Caki2 (cell line): ENCODE measurements at regions not wholly inside any gene's neighbourhood (a gene's known extent, or its start where the extent isn't known, plus 50 kb on each side); places are given as distances from the start of the nearest gene placed in this dataset.
"Not testable (repeated sequence)": the region's sequence is repeated elsewhere in the genome, so short reads cannot be mapped to it uniquely, and the experiment has no call there.

ENCODE experiments used
- DNase-seq: peaks from one replicate; pipeline ENCODE4 v3.0.0-alpha.2; 2015; ENCODE audit warnings: low read depth
- in situ Hi-C: cut with HindIII; loops from 2 replicates; pipeline ENCODE4 v1.10.0; 2016; ENCODE audit warnings: low sequenced_read_pairs, low pct_unique_long_range_greater_than_20kb, mixed read lengths

DNA sequence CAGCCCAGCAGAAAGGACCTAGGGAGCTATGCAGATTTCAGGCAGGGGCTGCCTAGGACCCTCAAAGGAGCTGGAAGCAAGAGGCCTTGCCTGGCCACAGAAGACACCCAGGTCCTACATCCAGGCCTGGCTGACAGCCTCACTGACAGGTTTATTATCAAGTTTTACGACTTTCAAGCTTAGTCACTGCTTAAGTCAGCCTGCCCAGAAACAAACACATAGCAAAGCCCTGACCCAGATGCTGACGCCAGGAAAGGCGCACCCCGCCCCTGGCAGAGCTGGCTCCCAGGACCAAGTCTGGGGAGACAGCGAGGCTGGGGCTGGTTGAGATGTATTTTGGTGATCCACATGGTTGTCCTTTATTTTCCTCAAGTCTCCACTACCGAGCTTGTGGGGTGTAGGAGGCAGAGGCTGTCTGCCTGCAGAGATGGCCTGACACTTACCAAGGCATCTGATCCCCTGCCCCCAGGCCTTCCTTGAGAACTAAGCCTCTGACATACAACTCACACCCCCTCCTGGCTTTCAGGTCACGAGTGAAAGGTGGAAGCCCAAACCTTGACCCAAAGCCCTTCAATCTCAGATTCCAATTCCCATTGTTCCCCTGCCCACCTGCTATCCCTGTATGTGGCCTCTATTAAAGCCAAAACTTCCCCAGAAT is 80.7 kb upstream of the EMX2 start:
- in situ Hi-C loops: no loop called here
- DNase-seq: peak; percentile 79

DNA sequence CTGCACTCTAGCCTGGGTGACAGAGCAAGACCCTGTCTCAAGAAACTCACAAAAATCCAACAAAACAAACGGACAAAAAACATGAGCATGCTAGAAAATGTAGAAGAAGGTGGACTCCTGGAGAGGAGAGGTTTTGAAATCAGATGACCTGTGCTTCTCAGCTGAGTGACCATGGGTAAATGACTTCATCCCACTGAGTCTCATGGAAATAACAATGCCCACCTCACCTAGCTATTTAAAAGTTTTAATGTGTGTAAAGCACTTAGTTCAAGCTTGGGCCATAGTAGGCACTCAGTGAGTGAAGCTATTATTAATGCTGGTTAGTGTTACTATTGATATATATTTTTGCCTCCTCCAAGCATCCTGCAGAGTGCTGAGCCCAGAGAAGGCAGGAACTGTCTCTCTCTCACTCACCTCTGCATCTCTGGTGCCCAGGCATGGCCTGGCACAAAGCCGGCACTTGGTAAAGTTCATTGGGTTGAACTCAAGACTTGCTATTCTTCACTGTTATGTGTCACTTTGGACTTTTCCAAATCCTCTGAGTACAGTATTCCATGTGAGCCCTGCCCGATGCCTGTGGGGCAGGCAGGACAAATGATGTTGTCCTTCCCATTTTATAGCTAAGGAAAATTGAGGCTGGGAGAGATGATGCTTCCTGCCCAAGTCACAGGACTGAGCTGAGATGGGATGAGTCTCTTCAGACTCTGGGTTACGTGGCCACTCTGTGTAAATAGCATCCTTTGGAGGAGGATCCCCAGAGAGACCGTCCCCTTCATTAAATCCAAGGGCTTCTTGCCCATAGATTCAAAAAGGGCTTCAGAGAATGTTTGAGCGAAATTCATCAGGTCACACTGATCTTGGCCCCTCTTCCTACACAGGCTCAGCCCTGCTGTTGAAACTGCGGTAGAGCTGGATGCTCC is 81.4 kb upstream of the EMX2 start:
- DNase-seq: peak; percentile 46

DNA sequence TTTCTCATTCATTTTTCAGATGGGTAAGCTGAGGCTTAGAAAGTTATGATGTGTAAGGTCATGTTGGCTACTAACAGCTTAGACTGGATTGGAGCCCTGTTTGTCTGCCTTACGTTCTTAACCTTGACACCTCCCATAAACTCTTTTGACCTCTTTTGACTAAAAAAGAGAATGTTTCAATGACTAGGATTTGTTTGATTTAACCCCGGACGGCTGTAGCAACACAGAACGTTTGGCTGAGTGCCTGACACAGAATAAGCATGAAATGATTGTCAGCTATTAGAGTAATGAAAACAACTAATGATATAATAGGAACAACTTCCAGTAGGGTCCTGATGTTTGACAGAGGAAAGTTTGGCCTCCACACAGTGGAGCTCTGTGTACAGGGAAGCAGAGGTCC is 83.3 kb upstream of the PDZD8 start:
- in situ Hi-C loops: no loop called here
- no peak for DNase-seq

More for the DNA sequence above, 81.4 kb upstream of the EMX2 start:
- in situ Hi-C loops: no loop called here

DNA sequence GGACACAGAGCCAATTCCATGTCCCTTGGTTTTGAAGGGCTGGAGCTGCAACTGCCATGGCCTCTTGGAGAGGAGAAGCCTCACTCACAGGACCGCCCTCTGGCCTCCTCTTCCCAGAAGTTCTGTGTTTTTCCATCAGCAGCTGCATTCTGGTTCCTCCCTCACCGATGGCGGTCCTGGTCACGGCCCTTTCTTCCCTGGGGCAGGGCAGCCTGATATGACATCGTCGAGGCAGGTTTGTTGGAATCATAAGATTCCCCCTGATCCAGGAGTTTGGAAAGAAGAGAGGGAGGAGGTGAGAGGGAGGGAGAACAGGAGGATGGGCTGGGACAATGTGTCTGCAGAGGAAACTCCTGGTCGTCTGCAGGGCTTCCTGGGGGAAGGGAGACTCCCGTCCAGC is 82.7 kb upstream of the PDZD8 start:
- DNase-seq: no peak
- in situ Hi-C loops: no loop called here

DNA sequence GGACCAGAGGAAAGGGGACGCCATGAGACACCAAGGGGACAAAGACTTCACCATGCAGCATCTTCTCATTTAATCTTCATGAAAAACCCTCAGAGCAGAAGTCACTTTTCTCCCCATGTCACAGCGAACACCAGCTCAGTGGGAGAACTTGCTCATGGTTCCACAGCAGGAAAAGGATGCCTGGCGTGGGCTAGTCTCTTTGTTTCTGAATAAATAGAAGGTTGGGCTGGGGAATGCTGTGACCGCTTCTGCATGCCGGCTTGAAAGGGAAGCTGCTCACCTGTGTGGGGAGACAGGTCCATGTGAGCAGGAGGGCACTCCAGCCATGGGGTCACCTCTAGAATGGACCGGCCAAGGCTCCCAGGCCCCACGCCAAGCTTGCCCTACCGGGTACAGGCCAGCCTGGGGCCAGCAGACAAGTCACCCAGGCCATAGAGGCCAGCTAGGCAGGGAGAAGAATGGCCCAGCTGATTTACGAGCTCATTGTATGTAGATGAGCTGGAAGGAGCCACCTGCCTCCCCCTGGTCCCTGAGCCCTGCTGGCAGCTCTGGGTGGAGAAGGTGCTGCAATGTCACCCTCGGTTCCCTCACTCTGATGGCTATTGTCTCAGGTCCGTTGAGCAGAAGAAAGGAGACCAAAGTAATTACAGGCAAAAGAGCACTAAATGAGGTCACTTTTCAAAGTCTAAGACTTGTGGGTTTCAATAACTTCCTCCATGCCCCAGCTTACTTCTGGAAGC is 82.0 kb upstream of the PDZD8 start:
- in situ Hi-C loops: no loop called here
- no peak for DNase-seq

DNA sequence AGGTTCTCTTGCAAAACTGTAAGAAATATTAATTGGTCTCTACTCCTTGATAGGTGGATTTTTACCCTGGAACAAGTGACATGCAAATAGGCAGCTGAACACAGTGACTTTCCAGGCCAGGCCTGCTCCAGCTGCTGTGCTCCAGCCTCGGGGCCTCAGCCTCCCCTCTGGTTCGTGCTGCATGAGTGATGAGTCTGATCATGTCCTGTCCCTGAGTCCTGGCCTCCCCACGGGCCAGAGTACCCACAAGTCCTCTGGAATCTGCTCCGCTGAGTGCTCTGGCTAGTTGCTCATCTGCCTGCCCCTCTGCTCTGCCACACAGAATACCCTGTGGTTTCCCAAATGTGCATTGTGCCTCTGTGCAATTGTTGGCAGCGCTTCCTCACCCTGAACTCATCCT is 80.1 kb upstream of the PDZD8 start:
- in situ Hi-C loops: no loop called here
- no peak for DNase-seq

DNA sequence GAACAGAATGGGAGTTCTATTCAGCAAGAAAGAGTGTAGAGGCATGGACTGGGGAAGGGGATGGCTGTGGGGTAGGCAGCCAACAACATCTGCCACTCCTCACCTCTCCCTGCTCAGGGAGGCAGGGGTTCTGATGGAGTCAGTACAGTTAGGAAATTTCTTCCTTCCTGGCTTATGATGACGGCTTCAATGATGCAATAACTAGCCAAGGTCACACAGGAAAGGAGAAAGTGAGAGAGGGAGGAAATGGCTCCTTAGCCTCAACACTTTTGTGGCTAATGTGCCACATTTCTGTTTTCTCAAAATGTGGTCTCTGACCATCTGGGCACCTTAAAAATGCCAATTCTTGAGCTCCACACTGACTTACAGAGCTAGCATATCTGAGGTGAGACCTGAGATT is 79.3 kb upstream of the PDZD8 start:
- DNase-seq: no peak
- in situ Hi-C loops: no loop called here

DNA sequence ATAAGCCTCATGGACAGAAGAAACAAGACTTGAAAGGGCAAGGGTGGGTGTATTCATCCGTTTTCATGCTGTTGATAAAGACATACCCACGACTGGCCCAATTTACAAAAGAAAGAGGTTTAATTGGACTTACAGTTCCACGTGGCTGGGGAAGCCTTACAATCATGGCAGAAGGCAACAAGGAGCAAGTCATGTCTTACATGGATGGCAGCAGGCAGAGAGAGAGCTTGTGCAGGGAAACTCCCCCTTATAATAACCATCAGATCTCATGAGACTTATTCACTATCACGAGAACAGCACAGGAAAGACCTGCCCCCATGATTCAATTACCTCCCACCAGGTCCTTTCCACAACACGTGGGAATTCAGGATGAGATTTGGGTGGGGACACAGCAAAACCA is 78.2 kb upstream of the PDZD8 start:
- DNase-seq, in situ Hi-C loops: not testable (repeated sequence)

DNA sequence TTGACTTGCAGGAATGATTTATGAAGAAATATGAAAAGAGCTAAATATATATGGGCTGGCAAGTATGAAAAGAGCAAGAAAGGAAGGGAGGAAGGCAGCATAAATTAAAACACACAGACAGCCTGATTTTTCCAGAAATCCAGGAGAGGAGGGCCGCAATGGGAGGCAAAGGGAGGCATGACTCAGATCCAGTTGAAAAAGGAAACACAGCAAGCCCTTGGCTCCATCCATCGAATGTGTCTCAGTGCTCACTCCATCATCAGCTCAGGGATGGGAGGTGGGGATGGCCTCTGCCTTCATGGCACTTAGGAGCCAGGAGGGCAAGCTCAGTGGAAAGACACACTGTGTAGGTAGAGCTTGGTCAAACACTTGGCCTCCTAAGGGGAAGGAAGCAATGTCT is 75.7 kb upstream of the PDZD8 start:
- in situ Hi-C loops: no loop called here
- DNase-seq: no peak

DNA sequence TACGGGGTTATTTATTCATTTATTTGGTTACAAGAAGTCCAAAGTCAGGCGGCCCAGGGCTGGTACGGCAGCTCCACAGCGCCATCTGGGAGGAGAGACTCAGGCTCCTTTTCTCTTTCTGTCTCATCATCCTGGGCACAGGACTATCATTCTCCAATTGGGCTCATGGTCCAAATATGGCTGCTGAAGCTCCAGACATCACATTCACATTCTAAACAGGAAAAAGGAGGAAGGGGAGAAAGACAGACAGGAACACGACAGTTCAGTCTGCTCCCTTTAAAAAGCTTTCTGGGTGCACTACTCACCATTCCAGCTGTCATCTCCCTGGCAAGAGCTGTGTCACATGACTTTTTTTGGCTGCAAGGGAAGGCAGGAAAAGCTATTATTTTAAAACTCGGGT is 74.4 kb upstream of the PDZD8 start:
- no peak for DNase-seq
- in situ Hi-C loops: no loop called here

DNA sequence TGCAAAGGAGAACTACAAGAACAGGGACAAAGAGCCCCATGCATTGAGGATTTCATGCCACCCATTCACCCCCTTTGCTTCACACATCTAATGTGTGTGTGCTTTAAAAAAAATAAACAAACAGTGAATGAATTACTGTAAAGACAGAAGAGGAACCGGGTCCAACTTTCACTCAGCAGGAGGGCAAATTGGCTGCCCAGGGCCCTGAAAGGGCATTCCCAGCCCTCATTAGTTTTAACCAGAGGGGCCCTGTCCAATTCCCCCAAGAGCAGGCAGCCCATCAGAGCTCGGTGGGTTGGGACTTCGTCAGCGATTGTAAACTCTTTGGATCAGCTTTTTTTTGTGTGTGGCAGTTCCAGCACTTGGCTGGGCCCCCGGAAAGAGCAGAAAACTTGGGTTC is 73.6 kb upstream of the PDZD8 start:
- in situ Hi-C loops: no loop called here
- DNase-seq: no peak

DNA sequence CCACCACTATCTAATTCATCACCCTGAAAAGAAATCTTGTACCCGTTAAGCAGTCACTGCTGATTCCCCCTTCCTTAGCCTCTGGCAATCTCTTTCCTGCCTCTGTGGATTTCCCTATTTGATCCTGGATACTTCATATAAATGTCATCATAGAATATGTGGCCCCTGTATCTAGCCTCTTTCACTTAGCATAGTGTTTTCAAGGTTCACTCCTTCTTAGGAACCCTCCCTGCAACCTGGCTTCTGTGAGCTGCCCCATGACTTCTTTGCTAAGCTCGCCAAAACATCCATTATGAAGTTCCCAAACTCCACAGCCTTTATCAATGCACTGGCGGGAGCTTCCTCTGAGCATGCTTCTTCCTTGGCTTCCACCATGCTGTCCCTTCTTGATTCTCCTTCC is 70.8 kb upstream of the PDZD8 start:
- in situ Hi-C loops: no loop called here
- no peak for DNase-seq

DNA sequence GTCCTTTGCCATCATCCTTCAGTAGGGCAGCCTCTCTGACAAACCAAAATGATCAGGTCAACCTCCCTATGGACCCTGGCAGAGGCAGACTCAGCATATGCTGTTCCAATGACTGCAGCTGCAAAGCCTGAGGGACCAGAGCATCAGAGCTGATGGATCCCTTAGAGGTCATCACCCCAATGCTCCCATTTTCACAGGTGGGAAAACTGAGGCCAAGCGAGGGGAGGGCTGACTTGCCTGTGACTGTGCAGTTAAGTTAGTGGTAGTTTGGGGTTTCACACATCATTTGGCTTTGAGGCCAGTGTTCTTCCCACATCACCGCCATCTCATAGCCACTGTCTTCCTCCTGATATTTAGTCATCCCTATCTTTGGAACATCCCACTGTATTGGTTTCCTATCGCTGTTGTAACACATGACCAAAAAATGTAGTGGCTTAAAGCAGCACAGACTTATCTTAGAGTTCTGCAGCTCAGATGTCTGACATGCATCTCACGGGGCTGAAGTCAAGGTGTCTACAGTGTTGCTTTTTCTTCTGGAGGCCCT is 69.3 kb upstream of the PDZD8 start:
- DNase-seq: no peak
- in situ Hi-C loops: no loop called here

DNA sequence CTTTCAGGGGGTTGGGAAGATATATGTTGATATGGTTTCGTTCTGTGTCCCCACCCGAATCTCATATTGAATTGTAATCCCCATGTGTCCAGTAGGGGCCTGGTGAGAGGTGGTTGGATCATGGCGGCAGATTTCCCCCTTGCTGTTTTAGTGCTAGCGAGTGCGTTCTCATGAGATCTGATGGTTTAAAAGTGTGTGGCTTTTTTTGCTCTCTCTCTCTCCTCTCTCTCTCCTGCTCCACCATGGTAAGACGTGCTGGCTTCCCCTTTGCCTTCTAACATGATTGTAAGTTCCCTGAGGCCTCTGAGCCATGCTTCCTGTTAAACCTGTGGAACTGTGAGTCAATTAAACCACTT is 68.4 kb upstream of the PDZD8 start:
- in situ Hi-C loops: no loop called here
- DNase-seq: no peak

DNA sequence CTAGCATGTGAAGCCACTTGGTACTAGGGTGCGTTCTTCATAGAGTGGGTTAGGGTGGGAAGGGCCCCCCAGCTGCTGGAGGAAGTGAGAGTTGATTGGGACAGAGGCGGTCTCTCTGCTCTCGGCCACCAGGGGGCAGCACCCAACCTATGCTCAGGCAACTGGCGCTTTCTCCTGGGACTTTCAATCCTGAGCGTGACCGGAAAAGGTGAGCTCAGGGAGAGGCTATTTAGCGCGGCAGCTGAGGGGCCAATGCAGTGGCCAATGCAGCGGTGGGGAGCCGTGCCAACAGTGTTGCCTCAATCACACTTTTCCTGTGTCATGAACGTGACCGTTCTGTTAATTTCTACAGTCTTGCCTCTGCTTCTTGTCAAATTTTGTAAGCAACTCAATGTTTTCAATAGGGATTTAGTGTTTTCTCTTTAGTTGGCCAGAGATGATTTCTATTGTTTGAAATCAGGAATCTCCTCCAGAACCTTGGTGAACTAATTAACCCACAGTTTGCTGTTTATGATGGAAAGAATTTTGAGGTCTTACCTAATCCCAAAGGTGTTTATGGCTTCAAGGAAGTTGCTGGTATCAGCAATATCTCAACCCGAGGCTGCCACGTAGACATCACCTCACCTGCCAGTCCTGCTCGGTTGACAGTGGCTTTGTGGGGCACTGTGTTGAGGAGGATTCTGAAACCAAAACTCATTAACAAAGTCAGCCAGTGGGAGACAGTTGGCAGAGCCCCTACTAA is 67.9 kb upstream of the PDZD8 start:
- peak; percentile 26 for DNase-seq
- in situ Hi-C loops: no loop called here

DNA sequence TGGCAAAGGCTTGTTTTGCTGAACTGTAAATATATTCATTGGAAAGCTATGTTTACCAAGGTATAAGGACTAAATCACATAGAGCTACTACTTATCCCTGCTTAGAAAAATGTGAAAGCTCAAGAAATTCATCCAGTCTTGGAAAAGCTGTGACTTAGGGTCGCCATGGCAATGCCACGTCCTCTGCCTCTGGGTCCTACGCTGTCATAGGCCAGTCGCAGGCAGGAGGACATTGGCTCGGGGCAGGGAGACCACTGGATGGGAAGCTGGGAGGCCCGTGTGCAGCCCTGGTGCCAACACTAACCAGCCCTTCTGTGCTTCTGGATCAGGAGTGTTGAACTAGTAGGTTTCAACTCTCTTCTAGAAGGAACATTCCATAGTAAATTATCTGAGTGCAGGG is 67.3 kb upstream of the PDZD8 start:
- no peak for DNase-seq
- in situ Hi-C loops: no loop called here

DNA sequence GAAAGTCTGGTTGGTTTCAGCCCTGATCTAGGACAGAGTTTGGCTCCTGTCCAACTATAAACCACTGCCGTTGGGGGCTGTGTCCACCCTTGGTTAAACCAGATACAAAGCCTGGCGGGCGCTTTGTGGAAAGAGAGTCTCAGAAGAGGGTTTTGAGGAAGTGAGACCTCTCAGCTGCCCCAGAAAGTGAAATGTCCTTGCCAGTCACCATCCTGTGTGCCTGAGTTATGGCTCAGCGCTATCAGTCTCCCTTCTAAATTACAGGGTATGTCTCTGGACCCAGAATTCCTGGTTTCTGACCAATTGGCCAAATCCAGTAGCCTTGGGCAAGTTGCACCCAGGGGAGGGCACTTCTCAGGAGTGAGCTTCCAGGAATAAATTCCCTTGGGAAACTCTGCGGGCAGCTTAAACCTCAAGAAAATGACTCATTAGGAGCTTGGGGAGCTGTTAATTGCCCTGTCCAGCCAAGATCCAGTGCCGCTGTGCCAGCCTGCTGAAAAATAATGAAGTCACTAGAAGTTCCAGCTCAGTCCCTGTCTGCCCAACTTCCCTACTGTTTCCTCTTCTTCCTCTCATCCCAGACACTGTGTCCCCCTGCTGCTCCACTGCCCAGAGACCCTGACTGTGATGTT is 66.7 kb upstream of the PDZD8 start:
- in situ Hi-C loops: no loop called here
- peak; percentile 61 for DNase-seq

DNA sequence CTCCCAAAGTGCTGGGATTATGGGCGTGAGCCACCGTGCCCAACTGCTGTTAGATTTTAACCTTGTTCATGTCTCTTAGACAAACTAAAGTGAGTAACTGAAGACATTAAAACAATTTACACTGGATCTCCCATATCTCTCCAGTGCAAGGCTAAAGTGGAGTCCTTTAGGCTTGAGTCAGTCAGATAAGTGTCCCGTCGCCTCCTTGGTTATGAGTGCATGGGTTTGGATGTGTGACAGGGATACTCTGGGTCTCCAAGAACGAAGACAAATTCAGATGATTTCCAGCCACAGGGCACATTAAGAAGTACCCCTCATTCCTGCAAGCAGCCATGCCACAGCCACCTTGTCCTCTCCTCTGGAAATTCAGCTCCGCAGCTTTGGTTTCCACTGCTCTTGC is 66.1 kb upstream of the PDZD8 start:
- no peak for DNase-seq
- in situ Hi-C loops: no loop called here
